ENCODE measurements at regions not wholly inside any gene's neighbourhood (a gene's known extent, or its start where the extent isn't known, plus 50 kb on each side); places are given as distances from the start of the nearest gene placed in this dataset.

DNA sequence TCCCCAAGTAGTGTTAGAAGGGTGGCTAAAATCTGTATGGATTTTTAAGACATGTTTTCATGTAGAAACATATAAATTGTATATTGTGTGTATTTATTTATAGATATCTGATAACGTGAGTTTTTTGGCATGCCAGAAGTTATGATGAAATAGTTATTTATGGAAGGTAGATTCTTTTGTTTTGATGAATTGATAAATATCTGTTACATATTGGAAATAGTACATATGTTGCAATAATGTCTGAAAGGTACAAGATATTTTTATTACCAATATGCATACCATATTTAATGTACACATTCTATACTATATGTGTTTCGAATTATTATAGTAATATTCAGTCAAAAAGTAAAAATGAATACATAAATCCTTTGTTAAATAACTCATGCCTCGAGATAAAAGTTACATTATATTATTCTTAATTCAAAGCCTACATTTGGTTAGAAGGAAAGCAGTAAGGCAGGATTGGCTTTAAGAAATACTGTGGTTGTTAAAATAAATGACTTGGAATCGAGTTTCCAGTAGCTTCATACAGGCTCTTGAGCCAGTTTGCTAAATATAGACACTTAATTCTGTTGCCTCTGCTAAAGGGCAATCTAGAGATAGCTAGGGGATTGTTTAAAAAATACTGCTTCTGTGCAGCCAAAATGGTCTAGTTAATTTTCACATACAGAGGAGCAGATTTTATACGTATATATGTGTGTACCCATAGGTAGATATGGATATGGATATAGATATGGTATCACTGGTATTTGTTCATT is 1175.1 kb upstream of the B3GALT2 start:
- TF ChIP-seq POLR2AphosphoS5 (IDR thresholded peaks at IDR 0.05; ENCODE audit: control insufficient read depth, insufficient read depth, low read depth, low read length) (no peak), RBM22 (IDR thresholded peaks at IDR 0.05; ENCODE audit: low read depth, low read length, poor library complexity, severe bottlenecking) (no peak), RB1 (IDR thresholded peaks at IDR 0.05; ENCODE audit: low read depth) (no peak), GABPA (tag; conservative IDR thresholded peaks at IDR 0.05; ENCODE audit: low read depth) (no peak), TBP (optimal IDR thresholded peaks at IDR 0.05; ENCODE audit: low read depth, low read length) (no peak), RAD21 (CRISPR knock-in tag; conservative IDR thresholded peaks at IDR 0.05 in 1 of 2, IDR thresholded peaks at IDR 0.05 in 1 of 2) (no peak), ZNF408 (CRISPR knock-in tag; IDR thresholded peaks at IDR 0.05; ENCODE audit: low read depth) (no peak), EZH2 (IDR thresholded peaks at IDR 0.05; ENCODE audit: borderline replicate concordance, low read depth, low read length) (no peak)
- TF ChIP-seq, protein P1, sequence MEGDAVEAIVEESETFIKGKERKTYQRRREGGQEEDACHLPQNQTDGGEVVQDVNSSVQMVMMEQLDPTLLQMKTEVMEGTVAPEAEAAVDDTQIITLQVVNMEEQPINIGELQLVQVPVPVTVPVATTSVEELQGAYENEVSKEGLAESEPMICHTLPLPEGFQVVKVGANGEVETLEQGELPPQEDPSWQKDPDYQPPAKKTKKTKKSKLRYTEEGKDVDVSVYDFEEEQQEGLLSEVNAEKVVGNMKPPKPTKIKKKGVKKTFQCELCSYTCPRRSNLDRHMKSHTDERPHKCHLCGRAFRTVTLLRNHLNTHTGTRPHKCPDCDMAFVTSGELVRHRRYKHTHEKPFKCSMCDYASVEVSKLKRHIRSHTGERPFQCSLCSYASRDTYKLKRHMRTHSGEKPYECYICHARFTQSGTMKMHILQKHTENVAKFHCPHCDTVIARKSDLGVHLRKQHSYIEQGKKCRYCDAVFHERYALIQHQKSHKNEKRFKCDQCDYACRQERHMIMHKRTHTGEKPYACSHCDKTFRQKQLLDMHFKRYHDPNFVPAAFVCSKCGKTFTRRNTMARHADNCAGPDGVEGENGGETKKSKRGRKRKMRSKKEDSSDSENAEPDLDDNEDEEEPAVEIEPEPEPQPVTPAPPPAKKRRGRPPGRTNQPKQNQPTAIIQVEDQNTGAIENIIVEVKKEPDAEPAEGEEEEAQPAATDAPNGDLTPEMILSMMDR (IDR thresholded peaks at IDR 0.05 in 2 of 3, conservative IDR thresholded peaks at IDR 0.05 in 1 of 3; ENCODE audit: insufficient read depth in 2 of 3, low read depth in 1 of 3, low read length in 3 of 3), result no peak
- TF ChIP-seq, protein P2, sequence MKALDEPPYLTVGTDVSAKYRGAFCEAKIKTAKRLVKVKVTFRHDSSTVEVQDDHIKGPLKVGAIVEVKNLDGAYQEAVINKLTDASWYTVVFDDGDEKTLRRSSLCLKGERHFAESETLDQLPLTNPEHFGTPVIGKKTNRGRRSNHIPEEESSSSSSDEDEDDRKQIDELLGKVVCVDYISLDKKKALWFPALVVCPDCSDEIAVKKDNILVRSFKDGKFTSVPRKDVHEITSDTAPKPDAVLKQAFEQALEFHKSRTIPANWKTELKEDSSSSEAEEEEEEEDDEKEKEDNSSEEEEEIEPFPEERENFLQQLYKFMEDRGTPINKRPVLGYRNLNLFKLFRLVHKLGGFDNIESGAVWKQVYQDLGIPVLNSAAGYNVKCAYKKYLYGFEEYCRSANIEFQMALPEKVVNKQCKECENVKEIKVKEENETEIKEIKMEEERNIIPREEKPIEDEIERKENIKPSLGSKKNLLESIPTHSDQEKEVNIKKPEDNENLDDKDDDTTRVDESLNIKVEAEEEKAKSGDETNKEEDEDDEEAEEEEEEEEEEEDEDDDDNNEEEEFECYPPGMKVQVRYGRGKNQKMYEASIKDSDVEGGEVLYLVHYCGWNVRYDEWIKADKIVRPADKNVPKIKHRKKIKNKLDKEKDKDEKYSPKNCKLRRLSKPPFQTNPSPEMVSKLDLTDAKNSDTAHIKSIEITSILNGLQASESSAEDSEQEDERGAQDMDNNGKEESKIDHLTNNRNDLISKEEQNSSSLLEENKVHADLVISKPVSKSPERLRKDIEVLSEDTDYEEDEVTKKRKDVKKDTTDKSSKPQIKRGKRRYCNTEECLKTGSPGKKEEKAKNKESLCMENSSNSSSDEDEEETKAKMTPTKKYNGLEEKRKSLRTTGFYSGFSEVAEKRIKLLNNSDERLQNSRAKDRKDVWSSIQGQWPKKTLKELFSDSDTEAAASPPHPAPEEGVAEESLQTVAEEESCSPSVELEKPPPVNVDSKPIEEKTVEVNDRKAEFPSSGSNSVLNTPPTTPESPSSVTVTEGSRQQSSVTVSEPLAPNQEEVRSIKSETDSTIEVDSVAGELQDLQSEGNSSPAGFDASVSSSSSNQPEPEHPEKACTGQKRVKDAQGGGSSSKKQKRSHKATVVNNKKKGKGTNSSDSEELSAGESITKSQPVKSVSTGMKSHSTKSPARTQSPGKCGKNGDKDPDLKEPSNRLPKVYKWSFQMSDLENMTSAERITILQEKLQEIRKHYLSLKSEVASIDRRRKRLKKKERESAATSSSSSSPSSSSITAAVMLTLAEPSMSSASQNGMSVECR (CRISPR knock-in tag; IDR thresholded peaks at IDR 0.05), result no peak
- TF ChIP-seq, protein P3, sequence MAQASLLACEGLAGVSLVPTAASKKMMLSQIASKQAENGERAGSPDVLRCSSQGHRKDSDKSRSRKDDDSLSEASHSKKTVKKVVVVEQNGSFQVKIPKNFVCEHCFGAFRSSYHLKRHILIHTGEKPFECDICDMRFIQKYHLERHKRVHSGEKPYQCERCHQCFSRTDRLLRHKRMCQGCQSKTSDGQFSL (CRISPR knock-in tag; IDR thresholded peaks at IDR 0.05), result no peak
- TF ChIP-seq, protein P3 (tag; IDR thresholded peaks at IDR 0.05), result no peak

Measured in K562 (cell line).